ENCODE measurements at regions not wholly inside any gene's neighbourhood (a gene's known extent, or its start where the extent isn't known, plus 50 kb on each side); places are given as distances from the start of the nearest gene placed in this dataset.

DNA sequence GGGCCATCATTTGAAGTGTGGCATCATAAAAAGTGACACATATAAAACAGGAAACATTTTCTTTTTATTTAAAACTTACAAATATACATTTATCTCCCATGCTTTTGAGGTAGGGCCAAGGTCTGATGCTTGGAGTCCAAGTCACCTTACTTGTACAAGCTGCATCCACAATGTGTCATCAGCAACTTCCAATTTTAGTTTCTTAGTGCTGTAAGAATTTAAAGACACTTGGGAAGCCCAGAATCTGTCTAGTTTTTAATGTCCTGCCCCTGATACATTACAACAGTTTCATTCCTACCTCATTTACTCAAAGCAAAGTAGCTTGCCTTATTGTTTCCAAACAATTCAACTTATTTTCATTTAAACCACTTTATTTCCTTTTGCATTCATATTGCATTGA, 297.7 kb downstream of the MTX2 start:
- TF ChIP-seq, protein P1, sequence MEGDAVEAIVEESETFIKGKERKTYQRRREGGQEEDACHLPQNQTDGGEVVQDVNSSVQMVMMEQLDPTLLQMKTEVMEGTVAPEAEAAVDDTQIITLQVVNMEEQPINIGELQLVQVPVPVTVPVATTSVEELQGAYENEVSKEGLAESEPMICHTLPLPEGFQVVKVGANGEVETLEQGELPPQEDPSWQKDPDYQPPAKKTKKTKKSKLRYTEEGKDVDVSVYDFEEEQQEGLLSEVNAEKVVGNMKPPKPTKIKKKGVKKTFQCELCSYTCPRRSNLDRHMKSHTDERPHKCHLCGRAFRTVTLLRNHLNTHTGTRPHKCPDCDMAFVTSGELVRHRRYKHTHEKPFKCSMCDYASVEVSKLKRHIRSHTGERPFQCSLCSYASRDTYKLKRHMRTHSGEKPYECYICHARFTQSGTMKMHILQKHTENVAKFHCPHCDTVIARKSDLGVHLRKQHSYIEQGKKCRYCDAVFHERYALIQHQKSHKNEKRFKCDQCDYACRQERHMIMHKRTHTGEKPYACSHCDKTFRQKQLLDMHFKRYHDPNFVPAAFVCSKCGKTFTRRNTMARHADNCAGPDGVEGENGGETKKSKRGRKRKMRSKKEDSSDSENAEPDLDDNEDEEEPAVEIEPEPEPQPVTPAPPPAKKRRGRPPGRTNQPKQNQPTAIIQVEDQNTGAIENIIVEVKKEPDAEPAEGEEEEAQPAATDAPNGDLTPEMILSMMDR (conservative IDR thresholded peaks at IDR 0.05; ENCODE audit: low read length): no peak
- no peak for TF ChIP-seq EZH2phosphoT487 (IDR thresholded peaks at IDR 0.05; ENCODE audit: borderline replicate concordance, low read depth, low read length)
